ENCODE measurements at regions not wholly inside any gene's neighbourhood (a gene's known extent, or its start where the extent isn't known, plus 50 kb on each side); places are given as distances from the start of the nearest gene placed in this dataset.

DNA sequence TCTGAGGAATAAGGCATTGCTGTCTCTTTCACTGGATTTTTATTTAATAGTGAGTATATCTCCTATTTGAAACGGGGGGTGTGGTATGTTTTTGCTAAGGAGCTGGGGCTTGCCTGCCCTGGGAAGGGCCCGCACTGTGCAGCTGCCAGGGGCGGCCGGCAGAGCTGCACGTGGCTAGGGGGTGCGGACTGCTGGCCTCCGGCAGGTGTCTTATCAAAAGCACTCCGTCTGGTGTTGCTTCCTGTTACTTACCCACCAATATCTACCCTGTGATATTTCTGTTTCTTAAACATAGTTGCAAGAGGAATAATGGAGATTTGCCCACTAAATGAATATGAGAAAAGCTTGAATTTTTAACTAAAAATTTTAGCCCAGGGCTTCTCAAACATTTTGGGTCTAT, 232.0 kb downstream of the IRX1 start:
- Histone ChIP-seq H3K9me3 (peaks cover 0 to 4% (median 0%) of the 10 kb centered on the region in 4 donors), H3K36me3 (no peaks in the 10 kb centered on the region), H3K27ac (no peak overlapping the region), H3K4me3 (no peak overlapping the region), H3K4me1 (peaks cover 0 to 12% (median 0%) of the 10 kb centered on the region in 4 donors), H3K27me3 (no peaks in the 10 kb centered on the region)
- no peak for TF ChIP-seq POLR2A (IDR thresholded peaks at IDR 0.05)
- no peak for TF ChIP-seq POLR2AphosphoS5 (IDR thresholded peaks at IDR 0.05)
- TF ChIP-seq, protein P1, sequence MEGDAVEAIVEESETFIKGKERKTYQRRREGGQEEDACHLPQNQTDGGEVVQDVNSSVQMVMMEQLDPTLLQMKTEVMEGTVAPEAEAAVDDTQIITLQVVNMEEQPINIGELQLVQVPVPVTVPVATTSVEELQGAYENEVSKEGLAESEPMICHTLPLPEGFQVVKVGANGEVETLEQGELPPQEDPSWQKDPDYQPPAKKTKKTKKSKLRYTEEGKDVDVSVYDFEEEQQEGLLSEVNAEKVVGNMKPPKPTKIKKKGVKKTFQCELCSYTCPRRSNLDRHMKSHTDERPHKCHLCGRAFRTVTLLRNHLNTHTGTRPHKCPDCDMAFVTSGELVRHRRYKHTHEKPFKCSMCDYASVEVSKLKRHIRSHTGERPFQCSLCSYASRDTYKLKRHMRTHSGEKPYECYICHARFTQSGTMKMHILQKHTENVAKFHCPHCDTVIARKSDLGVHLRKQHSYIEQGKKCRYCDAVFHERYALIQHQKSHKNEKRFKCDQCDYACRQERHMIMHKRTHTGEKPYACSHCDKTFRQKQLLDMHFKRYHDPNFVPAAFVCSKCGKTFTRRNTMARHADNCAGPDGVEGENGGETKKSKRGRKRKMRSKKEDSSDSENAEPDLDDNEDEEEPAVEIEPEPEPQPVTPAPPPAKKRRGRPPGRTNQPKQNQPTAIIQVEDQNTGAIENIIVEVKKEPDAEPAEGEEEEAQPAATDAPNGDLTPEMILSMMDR (IDR thresholded peaks at IDR 0.05): no peak
- no peak for TF ChIP-seq EP300 (IDR thresholded peaks at IDR 0.05)
- 4 to 22% (median 12%) methylated on average over 8 of the region's 8 CpGs for WGBS, 5 donors
- intact Hi-C loops (cut with DNase I; ENCODE audit: low total_unique reads): no loop called here
- DNase-seq: peak in 1 of 2 donors; percentile 19

DNA sequence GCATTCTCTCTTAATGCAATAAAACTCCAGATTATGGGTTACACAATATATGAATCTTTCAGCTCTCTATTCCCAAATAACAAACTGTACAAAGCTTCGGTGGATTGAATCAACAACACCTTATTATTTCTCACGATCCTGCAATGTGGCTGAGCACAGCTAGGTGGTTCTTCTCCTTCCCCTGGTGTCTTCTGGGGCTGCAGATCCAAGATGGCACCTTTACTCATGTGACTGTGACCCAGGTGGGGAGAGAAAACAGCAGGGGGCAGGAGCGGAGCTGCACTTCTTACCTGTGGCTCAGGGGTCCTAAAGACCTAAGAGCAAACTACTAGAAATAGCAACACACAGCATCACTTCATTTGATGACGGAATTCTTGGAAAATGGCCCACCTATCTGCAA, 233.1 kb downstream of the IRX1 start:
- no peaks in the 10 kb centered on the region for H3K36me3 ChIP-seq
- H3K27me3 ChIP-seq: no peaks in the 10 kb centered on the region
- peaks cover 0 to 4% (median 0%) of the 10 kb centered on the region in 4 donors for H3K9me3 ChIP-seq
- peaks cover 0 to 12% (median 0%) of the 10 kb centered on the region in 4 donors for H3K4me1 ChIP-seq
- DNase-seq: no peak
- WGBS, 5 donors: 78 to 93% (median 80%) methylated on average over 4 of the region's 4 CpGs
- no peak overlapping the region for H3K4me3 ChIP-seq
- TF ChIP-seq POLR2AphosphoS5 (IDR thresholded peaks at IDR 0.05) (no peak), EP300 (IDR thresholded peaks at IDR 0.05) (no peak), POLR2A (IDR thresholded peaks at IDR 0.05) (no peak)
- TF ChIP-seq, protein P1 (IDR thresholded peaks at IDR 0.05): no peak
- no peak overlapping the region for H3K27ac ChIP-seq
- intact Hi-C loops (cut with DNase I; ENCODE audit: low total_unique reads): no loop called here

DNA sequence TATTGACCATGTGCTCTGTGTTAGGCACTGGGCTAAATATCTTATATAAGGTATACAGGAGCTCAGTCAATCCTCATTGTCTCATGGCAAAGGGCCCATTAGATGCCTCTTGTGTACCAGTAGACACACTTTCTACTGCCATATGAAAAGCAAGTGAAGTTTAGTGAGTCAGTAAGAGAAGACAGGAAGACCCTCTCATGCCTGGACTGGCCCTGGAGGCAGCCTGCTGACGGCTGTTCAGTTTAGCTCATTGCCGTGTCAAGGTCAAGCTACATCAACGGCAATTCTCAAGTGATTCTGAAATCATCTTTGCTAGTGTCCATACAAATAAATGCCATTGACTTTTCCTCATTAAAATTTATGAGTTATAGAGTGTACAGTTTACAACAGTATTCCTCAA, 237.9 kb downstream of the IRX1 start:
- H3K27me3 ChIP-seq: no peaks in the 10 kb centered on the region
- TF ChIP-seq POLR2A (IDR thresholded peaks at IDR 0.05) (no peak), POLR2AphosphoS5 (IDR thresholded peaks at IDR 0.05) (no peak), EP300 (IDR thresholded peaks at IDR 0.05) (no peak)
- TF ChIP-seq, protein P1 (IDR thresholded peaks at IDR 0.05): no peak
- H3K36me3 ChIP-seq: no peaks in the 10 kb centered on the region
- H3K4me1 ChIP-seq: no peaks in the 10 kb centered on the region
- peaks cover 0 to 4% (median 0%) of the 10 kb centered on the region in 4 donors for H3K9me3 ChIP-seq
- intact Hi-C loops (cut with DNase I; ENCODE audit: low total_unique reads): no loop called here
- no peak overlapping the region for H3K4me3 ChIP-seq
- DNase-seq: no peak
- no peak overlapping the region for H3K27ac ChIP-seq
- 80 to 93% (median 85%) methylated on average over 3 of the region's 3 CpGs for WGBS, 5 donors

DNA sequence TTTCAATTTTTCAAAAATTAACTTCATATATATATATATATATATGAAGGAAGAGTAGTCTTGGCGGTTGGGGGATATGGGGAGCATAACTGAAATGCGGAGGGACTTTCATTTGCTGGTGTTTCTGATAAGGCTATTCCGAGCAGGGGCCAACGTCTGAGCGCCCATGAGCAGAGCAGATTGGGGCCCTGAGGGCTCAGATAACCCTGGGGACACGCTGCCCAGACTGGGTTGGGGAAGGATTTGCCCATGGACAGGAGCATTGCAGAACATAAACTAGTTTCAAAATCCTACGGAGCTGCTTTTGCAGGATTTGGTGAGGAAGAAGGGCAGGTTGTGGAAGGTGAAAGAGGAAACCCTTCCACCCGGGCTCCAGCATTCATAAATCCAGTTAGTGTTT, 240.2 kb downstream of the IRX1 start:
- TF ChIP-seq, protein P1 (IDR thresholded peaks at IDR 0.05): no peak
- TF ChIP-seq EP300 (IDR thresholded peaks at IDR 0.05): no peak
- TF ChIP-seq POLR2A (IDR thresholded peaks at IDR 0.05): no peak
- TF ChIP-seq POLR2AphosphoS5 (IDR thresholded peaks at IDR 0.05): no peak
- WGBS, 5 donors: 61 to 70% (median 68%) methylated on average over 8 of the region's 8 CpGs
- DNase-seq: no peak
- Histone ChIP-seq H3K4me3 (no peak overlapping the region), H3K9me3 (no peaks in the 10 kb centered on the region), H3K27me3 (no peaks in the 10 kb centered on the region), H3K27ac (no peak overlapping the region), H3K36me3 (no peaks in the 10 kb centered on the region), H3K4me1 (no peaks in the 10 kb centered on the region)
- intact Hi-C loops (cut with DNase I; ENCODE audit: low total_unique reads): no loop called here
